HG03432 (cell line): ENCODE measurements at regions not wholly inside any gene's neighbourhood (a gene's known extent, or its start where the extent isn't known, plus 50 kb on each side); places are given as distances from the start of the nearest gene placed in this dataset.

Source experiments
- ATAC-seq: cut with Tn5 transposase; IDR thresholded peaks from one replicate; pipeline ENCODE4 v1.9.1; 2021; ENCODE audit warnings: mild to moderate bottlenecking, moderate library complexity; ENCODE audit not compliant: unreplicated experiment

DNA sequence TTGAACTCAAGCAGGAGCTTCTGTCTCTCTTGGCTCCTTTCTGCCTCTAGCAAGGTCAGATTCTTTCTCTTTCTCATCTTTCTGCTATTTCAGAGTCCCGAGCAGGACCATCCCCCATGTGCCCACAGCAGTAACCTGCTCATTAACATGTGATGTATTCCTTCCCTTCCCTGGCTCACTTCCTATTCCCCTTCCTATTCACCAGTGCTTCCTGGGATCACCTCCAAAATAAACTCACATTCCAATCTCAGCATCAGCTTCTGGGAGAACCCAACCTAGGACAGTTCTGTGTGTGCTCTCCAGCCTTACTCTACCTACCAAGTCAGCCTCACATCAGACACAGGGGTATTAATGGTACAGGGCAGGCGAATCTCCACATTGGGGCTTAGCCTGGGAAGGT lies 546.4 kb upstream of the SALL1 start:
- ATAC-seq, result no peak

DNA sequence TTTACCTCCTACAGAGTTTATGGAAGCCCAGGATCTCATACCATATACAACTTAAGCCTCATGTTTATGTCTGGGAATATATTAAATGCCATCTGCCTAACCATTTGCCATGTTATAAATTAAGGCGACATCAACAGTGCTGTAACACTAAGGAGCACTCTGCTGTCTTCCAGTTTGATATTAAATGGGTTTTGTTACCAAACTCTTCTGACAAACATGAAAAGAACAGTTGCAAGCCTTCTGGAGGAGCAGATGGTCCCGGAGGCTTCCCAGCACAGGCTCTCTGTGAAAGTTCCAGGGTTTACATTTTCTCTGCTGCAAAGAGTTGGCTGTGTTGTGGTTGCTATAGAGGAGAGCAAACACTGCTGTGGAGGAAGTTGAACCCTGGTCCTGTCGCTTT lies 545.3 kb upstream of the SALL1 start:
- no peak for ATAC-seq

DNA sequence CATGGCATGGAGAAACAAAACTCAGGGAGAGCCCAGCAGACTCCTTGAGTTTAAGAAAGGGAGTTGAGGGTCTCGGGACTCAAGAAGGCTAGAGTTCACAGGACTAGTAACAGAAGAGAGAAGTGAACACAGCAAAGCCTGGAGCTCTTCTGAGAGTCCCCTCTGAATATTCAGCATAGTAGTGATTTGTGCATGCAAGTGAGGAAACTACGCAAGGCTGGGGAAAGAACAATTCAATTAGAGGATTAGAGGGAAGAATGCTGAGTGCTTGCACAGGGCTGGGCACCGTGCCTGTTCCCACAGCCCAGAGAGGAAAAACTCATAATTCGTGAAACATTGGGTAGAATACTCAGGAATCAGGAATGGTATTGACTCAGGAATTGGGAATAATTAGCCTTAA lies 540.0 kb upstream of the SALL1 start:
- ATAC-seq, result no peak

DNA sequence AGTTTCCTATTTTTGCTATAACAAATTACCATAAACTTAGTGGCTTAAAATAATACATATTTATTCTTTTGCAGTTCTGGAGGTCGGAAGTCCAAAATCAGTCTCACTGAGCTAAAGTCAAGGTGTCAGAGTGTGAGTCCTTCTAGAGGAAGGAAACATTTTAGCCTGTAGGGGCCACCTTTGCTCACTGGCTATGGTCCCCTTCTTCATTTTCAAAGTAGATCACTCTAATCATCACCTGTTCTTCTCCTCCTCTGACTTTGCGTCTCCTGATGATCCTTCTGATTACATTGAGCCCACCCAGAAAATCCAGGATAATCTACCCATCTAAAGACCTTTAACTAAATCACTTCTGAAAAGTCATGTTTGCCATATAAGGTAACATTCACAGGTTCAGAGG lies 534.4 kb upstream of the SALL1 start:
- ATAC-seq, result no peak

- no peak for ATAC-seq
Measured at GRCh38 chr16:51683882-51684281, 532.8 kb upstream of the SALL1 start.

GRCh38 chr16:51682905-51683304 lies 531.8 kb upstream of the SALL1 start:
- ATAC-seq, result no peak

- ATAC-seq, result no peak
Measured at GRCh38 chr16:51674615-51675014, 523.5 kb upstream of the SALL1 start.

GRCh38 chr16:51670527-51670926 lies 519.5 kb upstream of the SALL1 start:
- no peak for ATAC-seq

GRCh38 chr16:51666821-51667220 lies 515.8 kb upstream of the SALL1 start:
- no peak for ATAC-seq

- ATAC-seq, result no peak
Measured at GRCh38 chr16:51666074-51666473, 515.0 kb upstream of the SALL1 start.

DNA sequence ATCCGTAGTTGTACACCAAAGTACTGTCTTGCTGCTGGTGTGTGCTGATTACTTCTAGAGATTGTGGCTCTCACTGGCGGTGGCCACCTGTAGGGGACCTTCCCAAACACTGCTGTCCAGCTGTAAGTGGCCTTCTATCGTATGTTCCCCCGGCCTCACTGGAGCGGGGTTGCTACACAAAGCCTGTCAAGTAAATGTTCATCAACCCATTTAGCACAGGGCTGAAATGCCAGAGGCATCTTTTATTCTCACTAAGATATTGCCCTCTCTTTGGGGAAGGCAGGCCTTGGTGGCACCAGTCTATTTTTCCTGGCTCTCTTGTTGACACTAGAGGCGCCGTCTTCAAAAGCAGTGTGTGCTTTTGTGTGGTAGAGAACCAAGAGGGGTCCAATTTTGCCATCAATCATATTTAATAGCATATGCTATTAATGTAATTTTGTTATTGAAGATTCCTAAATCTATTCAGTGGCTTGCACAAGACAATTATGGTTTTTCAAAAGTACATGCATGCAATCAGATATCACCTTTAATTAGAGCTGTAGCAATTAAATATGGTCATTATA lies 514.4 kb upstream of the SALL1 start:
- no peak for ATAC-seq

DNA sequence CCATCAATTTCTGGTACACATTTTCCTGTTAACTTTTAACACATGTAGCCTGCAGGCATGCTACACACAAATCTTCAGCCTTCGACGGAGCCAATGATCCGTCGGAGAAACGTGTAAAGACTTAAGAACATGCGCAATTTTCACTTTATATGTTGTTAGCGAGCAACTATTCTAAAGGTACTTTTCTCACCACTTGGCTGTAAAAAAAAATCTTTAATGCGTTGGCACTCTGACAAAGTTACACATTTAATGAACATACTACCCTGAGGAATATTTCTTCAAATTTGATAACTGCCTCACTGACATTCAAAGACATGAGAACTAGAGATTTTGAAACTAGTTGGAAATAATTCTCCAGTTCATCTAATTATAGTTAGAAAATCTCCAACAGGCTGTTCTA lies 507.5 kb upstream of the SALL1 start:
- no peak for ATAC-seq

DNA sequence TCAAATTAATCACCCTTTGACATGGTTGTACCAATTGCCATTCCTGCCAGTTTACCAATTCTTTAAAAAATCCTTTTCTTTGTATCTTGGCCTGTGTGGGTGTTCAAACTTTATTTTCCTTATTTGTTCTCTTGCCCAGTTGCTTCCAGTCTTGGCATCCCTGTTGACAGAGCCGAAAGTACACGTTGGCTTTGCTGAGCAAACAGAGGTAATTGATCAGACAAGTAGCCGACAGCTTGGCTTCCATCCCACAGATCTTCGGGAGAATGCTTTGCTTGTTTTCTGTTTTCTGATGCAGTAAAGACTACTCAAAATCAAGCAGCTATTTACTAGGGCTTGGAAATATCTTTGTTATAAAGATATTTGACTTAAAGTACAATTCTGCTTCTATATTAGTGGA lies 506.8 kb upstream of the SALL1 start:
- ATAC-seq, result no peak

DNA sequence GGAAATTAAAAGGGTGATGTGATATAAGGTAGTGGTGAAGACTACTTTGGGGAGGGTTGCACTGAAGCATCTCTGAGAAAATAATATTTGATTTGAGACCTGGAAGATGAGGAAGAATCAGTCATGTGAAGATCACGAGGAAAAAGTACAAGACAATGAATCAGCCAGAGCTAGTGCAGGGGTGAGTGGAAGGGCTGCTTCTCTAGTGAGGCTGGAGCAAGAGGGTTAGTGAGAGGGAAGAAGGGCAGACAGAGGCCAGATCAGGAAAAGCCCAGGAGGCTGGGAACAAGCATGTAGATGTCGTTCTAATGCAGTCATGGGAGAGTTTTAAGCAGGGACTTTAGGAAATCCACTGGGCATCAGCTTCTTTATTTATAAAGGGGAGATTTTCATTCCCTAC lies 504.2 kb upstream of the SALL1 start:
- ATAC-seq, result no peak

GRCh38 chr16:51651061-51651466 lies 500.0 kb upstream of the SALL1 start:
- ATAC-seq, result no peak

- no peak for ATAC-seq
Measured at GRCh38 chr16:51649631-51650030, 498.6 kb upstream of the SALL1 start.

GRCh38 chr16:51648526-51648925 lies 497.5 kb upstream of the SALL1 start:
- ATAC-seq, result no peak

- no peak for ATAC-seq
Measured at GRCh38 chr16:51641191-51641765, 490.2 kb upstream of the SALL1 start.

GRCh38 chr16:51640196-51640595 lies 489.1 kb upstream of the SALL1 start:
- ATAC-seq, result no peak

DNA sequence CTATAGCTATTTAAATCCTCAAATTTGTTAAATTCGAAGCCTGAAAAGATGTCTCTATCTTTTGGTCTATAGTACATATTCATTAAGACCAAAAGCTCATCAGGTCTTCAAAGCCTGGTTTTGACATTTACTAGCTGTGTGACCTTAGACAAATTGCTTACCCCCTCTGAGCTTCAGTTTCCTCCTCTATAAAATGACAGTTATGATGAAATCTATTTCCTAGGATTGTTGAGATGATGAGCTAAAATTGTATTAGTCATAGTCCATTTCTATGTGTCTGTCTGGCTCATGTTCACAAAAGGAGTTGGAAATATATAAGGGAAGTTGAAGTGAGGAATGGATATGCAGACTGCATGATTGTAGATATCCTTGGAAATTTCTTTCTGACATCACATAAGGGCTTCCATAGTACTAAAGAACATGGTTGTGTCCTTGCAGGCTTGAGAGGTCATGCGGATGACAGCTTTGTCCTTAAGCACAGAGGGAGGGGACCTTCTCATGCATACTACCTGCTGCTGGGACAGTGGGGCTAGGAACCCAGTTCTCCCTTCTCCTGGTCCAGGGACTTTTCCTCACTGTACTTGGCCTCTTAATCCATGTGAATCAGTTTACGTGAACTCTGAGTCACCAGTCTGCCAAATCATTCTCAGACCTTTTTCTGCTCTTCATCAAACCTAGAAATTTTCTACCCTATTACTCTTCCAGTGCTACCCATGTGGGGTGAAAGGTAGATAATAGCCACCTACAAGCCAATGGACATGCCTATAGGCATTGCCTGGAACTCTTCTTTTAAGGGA lies 487.5 kb upstream of the SALL1 start:
- no peak for ATAC-seq

GRCh38 chr16:51637770-51638094 lies 486.7 kb upstream of the SALL1 start:
- ATAC-seq, result no peak

DNA sequence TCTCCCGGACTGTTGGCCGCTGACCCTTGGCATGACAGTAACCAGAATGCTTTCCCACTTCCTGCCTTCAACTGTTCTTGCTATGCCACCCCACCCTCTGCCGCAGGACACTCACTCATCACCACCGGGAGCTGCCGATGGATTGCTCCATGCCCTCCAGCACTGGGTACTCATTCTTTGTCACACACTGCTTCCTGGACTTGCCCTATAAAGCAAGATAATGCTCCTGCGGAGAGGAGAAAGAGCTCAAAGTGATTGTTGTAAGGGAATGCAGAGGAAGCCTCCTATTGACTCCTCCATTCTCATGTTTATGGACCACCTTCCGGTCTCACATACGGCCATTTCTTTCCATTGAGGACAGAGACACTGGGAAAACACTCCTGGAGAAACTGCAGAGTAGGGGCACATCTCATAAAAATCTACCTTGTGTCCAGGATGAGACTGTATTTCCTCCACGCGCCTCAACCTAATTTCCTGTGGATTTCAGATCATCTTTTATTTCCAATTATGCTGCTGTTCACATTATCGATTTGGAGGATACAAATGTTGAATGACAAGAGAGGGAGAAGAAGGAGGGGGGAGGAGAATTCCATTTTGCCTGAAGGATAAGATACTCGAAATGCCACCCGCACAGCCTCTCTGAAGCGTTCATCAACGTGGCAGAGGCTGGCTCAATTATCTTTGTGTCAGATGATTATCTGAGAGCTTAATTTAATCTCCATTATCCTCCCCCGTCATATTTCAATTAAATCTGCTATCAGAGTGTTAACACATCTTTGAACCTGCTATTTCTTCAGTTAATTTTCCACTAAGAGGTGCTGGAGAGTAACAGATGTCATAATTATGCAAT lies 486.1 kb upstream of the SALL1 start:
- ATAC-seq, result no peak
